HL-60 (cell line): ENCODE measurements at regions not wholly inside any gene's neighbourhood (a gene's known extent, or its start where the extent isn't known, plus 50 kb on each side); places are given as distances from the start of the nearest gene placed in this dataset.

Experiments used
- DNase-seq, 2 experiments: peaks; one replicate each; pipeline ENCODE4 v3.0.0-alpha.2; 2010 to 2020; ENCODE audit warnings: low read depth in 1 of 2, low spot score in 1 of 2
- H3K27ac ChIP-seq: fragments of 250-450 bp; sonication (Bioruptor Pico); replicated peaks from 2 replicates; pipeline ENCODE4 v1.5.1; 2020; ENCODE audit warnings: mild to moderate bottlenecking, moderate library complexity
- H3K27me3 ChIP-seq: fragments of 250-450 bp; sonication (Bioruptor Pico); 2 replicates; pipeline ENCODE4 v1.5.1; 2021; ENCODE audit warnings: mild to moderate bottlenecking, moderate library complexity; ENCODE audit not compliant: insufficient read depth, poor library complexity, severe bottlenecking
- H3K4me3 ChIP-seq: replicated peaks from 2 replicates; pipeline ENCODE4 v1.5.1; 2011; ENCODE audit warnings: mild to moderate bottlenecking, control low read depth, low read length; ENCODE audit not compliant: insufficient read depth
- GABPA ChIP-seq: IDR thresholded peaks from 2 replicates; pipeline ENCODE4 v1.6.1; 2012; ENCODE audit warnings: low read depth
- POLR2AphosphoS5 ChIP-seq: IDR thresholded peaks from 2 replicates; pipeline ENCODE4 v1.6.1; 2012; ENCODE audit warnings: low read depth
- SPI1 ChIP-seq: IDR thresholded peaks from 2 replicates; pipeline ENCODE4 v1.6.1; 2012; ENCODE audit warnings: low read depth, mild to moderate bottlenecking, borderline replicate concordance
- TF ChIP-seq, protein P1 (sequence below): IDR thresholded peaks from 2 replicates; pipeline ENCODE4 v1.6.1; 2012; ENCODE audit warnings: low read depth; ENCODE audit not compliant: insufficient replicate concordance
- TF ChIP-seq, protein P2 (sequence below): IDR thresholded peaks from one replicate; pipeline ENCODE4 v1.5.1; 2011; ENCODE audit warnings: low read length, control low read depth, inconsistent platforms; ENCODE audit not compliant: insufficient read depth

DNA sequence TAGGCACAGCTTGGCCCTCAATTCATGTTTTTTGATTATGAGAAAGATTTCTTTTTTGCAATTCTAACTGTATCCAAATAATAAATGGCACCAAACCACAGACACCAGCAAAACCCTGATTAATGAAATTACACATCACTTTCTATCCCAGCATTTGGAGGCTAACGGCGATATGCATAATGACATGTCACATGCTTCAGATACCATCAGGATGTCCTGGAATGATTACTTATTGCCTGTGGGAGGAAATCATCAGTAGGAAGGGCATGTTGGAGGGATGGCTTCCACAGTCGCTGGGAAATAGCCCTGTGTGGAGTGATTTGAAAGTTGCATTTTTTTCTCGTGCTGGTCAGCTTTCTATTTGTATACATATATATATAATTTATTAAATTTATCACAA lies 121.7 kb downstream of the CMPK2 start:
- DNase-seq, result no peak
- H3K27me3 ChIP-seq, result no peaks in the 10 kb centered on the region
- no peak overlapping the region for H3K27ac ChIP-seq
- no peak overlapping the region for H3K4me3 ChIP-seq
- TF ChIP-seq, protein P1, sequence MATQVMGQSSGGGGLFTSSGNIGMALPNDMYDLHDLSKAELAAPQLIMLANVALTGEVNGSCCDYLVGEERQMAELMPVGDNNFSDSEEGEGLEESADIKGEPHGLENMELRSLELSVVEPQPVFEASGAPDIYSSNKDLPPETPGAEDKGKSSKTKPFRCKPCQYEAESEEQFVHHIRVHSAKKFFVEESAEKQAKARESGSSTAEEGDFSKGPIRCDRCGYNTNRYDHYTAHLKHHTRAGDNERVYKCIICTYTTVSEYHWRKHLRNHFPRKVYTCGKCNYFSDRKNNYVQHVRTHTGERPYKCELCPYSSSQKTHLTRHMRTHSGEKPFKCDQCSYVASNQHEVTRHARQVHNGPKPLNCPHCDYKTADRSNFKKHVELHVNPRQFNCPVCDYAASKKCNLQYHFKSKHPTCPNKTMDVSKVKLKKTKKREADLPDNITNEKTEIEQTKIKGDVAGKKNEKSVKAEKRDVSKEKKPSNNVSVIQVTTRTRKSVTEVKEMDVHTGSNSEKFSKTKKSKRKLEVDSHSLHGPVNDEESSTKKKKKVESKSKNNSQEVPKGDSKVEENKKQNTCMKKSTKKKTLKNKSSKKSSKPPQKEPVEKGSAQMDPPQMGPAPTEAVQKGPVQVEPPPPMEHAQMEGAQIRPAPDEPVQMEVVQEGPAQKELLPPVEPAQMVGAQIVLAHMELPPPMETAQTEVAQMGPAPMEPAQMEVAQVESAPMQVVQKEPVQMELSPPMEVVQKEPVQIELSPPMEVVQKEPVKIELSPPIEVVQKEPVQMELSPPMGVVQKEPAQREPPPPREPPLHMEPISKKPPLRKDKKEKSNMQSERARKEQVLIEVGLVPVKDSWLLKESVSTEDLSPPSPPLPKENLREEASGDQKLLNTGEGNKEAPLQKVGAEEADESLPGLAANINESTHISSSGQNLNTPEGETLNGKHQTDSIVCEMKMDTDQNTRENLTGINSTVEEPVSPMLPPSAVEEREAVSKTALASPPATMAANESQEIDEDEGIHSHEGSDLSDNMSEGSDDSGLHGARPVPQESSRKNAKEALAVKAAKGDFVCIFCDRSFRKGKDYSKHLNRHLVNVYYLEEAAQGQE, result no peak
- TF ChIP-seq GABPA (no peak), SPI1 (no peak), POLR2AphosphoS5 (no peak)
- TF ChIP-seq, protein P2, sequence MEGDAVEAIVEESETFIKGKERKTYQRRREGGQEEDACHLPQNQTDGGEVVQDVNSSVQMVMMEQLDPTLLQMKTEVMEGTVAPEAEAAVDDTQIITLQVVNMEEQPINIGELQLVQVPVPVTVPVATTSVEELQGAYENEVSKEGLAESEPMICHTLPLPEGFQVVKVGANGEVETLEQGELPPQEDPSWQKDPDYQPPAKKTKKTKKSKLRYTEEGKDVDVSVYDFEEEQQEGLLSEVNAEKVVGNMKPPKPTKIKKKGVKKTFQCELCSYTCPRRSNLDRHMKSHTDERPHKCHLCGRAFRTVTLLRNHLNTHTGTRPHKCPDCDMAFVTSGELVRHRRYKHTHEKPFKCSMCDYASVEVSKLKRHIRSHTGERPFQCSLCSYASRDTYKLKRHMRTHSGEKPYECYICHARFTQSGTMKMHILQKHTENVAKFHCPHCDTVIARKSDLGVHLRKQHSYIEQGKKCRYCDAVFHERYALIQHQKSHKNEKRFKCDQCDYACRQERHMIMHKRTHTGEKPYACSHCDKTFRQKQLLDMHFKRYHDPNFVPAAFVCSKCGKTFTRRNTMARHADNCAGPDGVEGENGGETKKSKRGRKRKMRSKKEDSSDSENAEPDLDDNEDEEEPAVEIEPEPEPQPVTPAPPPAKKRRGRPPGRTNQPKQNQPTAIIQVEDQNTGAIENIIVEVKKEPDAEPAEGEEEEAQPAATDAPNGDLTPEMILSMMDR, result no peak

DNA sequence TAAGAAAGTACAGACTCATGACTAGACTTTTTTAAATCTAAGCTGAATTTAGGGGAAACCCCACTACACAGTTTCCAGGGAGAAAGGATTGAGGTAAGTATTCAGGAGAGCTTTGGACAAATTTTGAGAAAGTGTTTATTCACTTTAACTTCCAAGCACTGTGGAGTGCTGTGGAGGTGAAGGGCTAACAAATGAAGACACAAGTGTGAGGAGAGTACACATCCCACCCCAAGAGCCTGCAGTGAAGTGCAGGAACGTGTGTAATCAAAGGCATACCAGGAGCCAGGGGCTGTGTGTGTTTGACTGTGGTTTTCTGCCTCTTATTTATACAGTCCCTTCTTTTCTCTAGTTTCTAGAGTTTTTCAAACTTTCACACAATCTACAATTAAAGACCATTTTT lies 118.3 kb downstream of the CMPK2 start:
- no peak for DNase-seq
- Histone ChIP-seq H3K4me3 (no peak overlapping the region), H3K27ac (no peak overlapping the region), H3K27me3 (peaks cover 3% of the 10 kb centered on the region)
- TF ChIP-seq POLR2AphosphoS5 (no peak), GABPA (no peak), SPI1 (no peak)
- TF ChIP-seq, protein P1, result no peak
- TF ChIP-seq, protein P2, result no peak

DNA sequence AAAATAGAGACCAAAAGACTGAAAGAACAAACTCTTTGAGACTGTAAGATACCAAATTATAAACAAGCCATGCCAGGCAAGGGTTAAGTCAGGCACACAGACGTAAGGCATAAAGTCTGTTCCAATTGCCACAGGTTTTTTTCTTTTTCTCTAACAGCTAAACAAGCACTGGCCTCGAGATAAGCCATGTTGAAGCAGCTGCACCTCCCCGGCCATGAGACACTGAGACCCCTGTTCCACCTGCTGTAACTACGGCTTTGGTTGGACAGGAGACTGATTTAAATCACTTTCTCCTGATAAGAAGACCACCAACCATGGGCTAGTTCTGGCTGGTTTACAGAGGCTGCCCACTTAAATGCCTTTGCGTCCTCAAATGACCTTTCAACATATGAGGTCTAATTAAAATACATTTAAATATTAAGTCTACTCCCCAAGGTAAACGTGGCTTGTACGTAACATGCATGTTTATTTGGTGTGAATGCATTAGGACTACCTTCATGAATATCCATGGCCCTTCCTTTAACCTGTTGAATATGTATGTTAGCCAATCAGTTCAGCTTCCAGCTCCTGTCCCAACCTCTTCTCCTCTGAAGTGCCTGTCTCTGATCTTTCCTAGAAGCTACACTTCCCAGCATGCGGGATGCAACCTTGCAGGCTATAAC lies 117.2 kb downstream of the CMPK2 start:
- H3K27me3 ChIP-seq, result peaks cover 3% of the 10 kb centered on the region
- no peak overlapping the region for H3K4me3 ChIP-seq
- TF ChIP-seq, protein P2, result no peak
- no peak for DNase-seq
- no peak overlapping the region for H3K27ac ChIP-seq

DNA sequence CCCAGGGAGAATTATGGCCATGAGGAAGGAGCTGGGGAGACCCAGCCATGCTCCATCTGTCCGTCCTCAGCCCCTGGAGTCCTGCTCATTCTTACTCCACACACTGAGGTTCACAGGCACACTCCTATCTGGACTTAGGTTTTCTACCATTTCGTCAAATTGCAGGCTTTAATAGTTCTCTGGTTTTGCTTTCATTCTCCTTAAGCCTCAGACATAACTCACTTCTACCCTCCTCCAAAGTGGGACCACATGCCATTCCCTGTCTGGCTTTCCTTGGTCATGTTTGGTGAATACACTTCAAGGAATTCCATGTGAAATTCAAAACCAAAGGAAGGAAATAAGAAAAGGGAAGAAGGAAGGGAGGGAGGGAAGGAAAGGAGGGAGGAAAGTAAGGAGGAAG lies 115.7 kb downstream of the CMPK2 start:
- no peak for DNase-seq
- no peak overlapping the region for H3K27ac ChIP-seq
- peaks cover 8% of the 10 kb centered on the region for H3K27me3 ChIP-seq
- no peak for TF ChIP-seq POLR2AphosphoS5
- TF ChIP-seq, protein P1, result no peak
- no peak for TF ChIP-seq GABPA
- H3K4me3 ChIP-seq, result no peak overlapping the region
